ENCODE measurements at regions not wholly inside any gene's neighbourhood (a gene's known extent, or its start where the extent isn't known, plus 50 kb on each side); places are given as distances from the start of the nearest gene placed in this dataset.

- intact Hi-C loops (cut with DNase I; ENCODE audit: low total_unique reads) = no loop called here
Measured at GRCh38 chr9:1285526-1285925, 235.4 kb downstream of the DMRT2 start.

GRCh38 chr9:1292384-1292783 is 242.2 kb downstream of the DMRT2 start:
- Histone ChIP-seq H3K4me3 (no peak overlapping the region), H3K9me3 (no peaks in the 10 kb centered on the region), H3K27ac (no peak overlapping the region), H3K4me1 (no peaks in the 10 kb centered on the region), H3K27me3 (no peaks in the 10 kb centered on the region), H3K36me3 (no peaks in the 10 kb centered on the region)
- no peak for TF ChIP-seq CTCF (IDR thresholded peaks at IDR 0.05)
- DNase-seq = no peak
- intact Hi-C loops (cut with DNase I; ENCODE audit: low total_unique reads) = no loop called here

More at GRCh38 chr9:1285526-1285925, 235.4 kb downstream of the DMRT2 start:
- DNase-seq = no peak
- TF ChIP-seq CTCF (IDR thresholded peaks at IDR 0.05) = no peak
- Histone ChIP-seq H3K27ac (no peak overlapping the region), H3K36me3 (no peaks in the 10 kb centered on the region), H3K9me3 (no peaks in the 10 kb centered on the region), H3K4me3 (no peak overlapping the region), H3K4me1 (no peaks in the 10 kb centered on the region), H3K27me3 (no peaks in the 10 kb centered on the region)

- no peak for TF ChIP-seq CTCF (IDR thresholded peaks at IDR 0.05)
- no peaks in the 10 kb centered on the region for H3K4me1 ChIP-seq
- no peak for DNase-seq
- no peaks in the 10 kb centered on the region for H3K9me3 ChIP-seq
- no peaks in the 10 kb centered on the region for H3K36me3 ChIP-seq
- H3K27ac ChIP-seq = no peak overlapping the region
- H3K27me3 ChIP-seq = no peaks in the 10 kb centered on the region
- intact Hi-C loops (cut with DNase I; ENCODE audit: low total_unique reads) = no loop called here
- H3K4me3 ChIP-seq = no peak overlapping the region
Measured at GRCh38 chr9:1294641-1295258, 244.6 kb downstream of the DMRT2 start.

GRCh38 chr9:1296331-1296730 is 246.2 kb downstream of the DMRT2 start:
- no peaks in the 10 kb centered on the region for H3K36me3 ChIP-seq
- H3K4me3 ChIP-seq = no peak overlapping the region
- intact Hi-C loops (cut with DNase I; ENCODE audit: low total_unique reads) = no loop called here
- no peaks in the 10 kb centered on the region for H3K27me3 ChIP-seq
- H3K9me3 ChIP-seq = no peaks in the 10 kb centered on the region
- no peak overlapping the region for H3K27ac ChIP-seq
- H3K4me1 ChIP-seq = no peaks in the 10 kb centered on the region
- DNase-seq = no peak
- TF ChIP-seq CTCF (IDR thresholded peaks at IDR 0.05) = no peak

- intact Hi-C loops (cut with DNase I; ENCODE audit: low total_unique reads) = no loop called here
- Histone ChIP-seq H3K4me3 (no peak overlapping the region), H3K36me3 (no peaks in the 10 kb centered on the region), H3K27me3 (no peaks in the 10 kb centered on the region), H3K4me1 (no peaks in the 10 kb centered on the region), H3K9me3 (no peaks in the 10 kb centered on the region), H3K27ac (no peak overlapping the region)
- DNase-seq = no peak
- TF ChIP-seq CTCF (IDR thresholded peaks at IDR 0.05) = no peak
Measured at GRCh38 chr9:1298046-1298445, 247.9 kb downstream of the DMRT2 start.

GRCh38 chr9:1300941-1301340 is 250.8 kb downstream of the DMRT2 start:
- DNase-seq = no peak
- no peak overlapping the region for H3K4me3 ChIP-seq
- TF ChIP-seq CTCF (IDR thresholded peaks at IDR 0.05) = no peak
- H3K27ac ChIP-seq = no peak overlapping the region
- no peaks in the 10 kb centered on the region for H3K4me1 ChIP-seq
- no peaks in the 10 kb centered on the region for H3K27me3 ChIP-seq
- no peaks in the 10 kb centered on the region for H3K9me3 ChIP-seq
- H3K36me3 ChIP-seq = no peaks in the 10 kb centered on the region
- intact Hi-C loops (cut with DNase I; ENCODE audit: low total_unique reads) = no loop called here
